GM19467 (cell line): ENCODE measurements at regions not wholly inside any gene's neighbourhood (a gene's known extent, or its start where the extent isn't known, plus 50 kb on each side); places are given as distances from the start of the nearest gene placed in this dataset.
"Not testable (repeated sequence)": the region's sequence is repeated elsewhere in the genome, so short reads cannot be mapped to it uniquely, and the experiment has no call there.

Experiments used
- ATAC-seq: cut with Tn5 transposase; IDR thresholded peaks from one replicate; pipeline ENCODE4 v1.9.1; 2021; ENCODE audit warnings: mild to moderate bottlenecking, moderate library complexity; ENCODE audit not compliant: unreplicated experiment

GRCh38 chr1:148210624-148211023 is 58.5 kb upstream of the NBPF11 start:
- not testable (repeated sequence) for ATAC-seq

- ATAC-seq, result not testable (repeated sequence)
These were observed 58.1 kb upstream of the NBPF11 start for GRCh38 chr1:148210166-148210565.

- ATAC-seq, result not testable (repeated sequence)
These were observed 49.9 kb upstream of the NBPF11 start for GRCh38 chr1:148202013-148202412.
